SKM-1 treated with dmso at 0.1 percent for 144 hours (cell line): ENCODE measurements at regions not wholly inside any gene's neighbourhood (a gene's known extent, or its start where the extent isn't known, plus 50 kb on each side); places are given as distances from the start of the nearest gene placed in this dataset.
"Not testable (repeated sequence)": the region's sequence is repeated elsewhere in the genome, so short reads cannot be mapped to it uniquely, and the experiment has no call there.

Source experiments
- DNase-seq: peaks from one replicate; lab custom pipeline; 2025; ENCODE audit not compliant: unreplicated experiment; lab: John Stamatoyannopoulos, UW

GRCh38 chr9:75274781-75275180 is 186.5 kb downstream of the OSTF1 start:
- no peak for DNase-seq

GRCh38 chr9:75282047-75282446 is 193.7 kb downstream of the OSTF1 start:
- DNase-seq: no peak

GRCh38 chr9:75289332-75289731 is 201.0 kb downstream of the OSTF1 start:
- DNase-seq: no peak

- DNase-seq: no peak
Observed at GRCh38 chr9:75299324-75299723, 211.0 kb downstream of the OSTF1 start.

GRCh38 chr9:75333624-75334023 is 245.3 kb downstream of the OSTF1 start:
- DNase-seq: no peak

- no peak for DNase-seq
Observed at GRCh38 chr9:75358846-75359245, 270.5 kb downstream of the OSTF1 start.

- DNase-seq: no peak
Observed at GRCh38 chr9:75359638-75360037, 271.3 kb downstream of the OSTF1 start.

GRCh38 chr9:75360252-75360651 is 271.9 kb downstream of the OSTF1 start:
- no peak for DNase-seq

- not testable (repeated sequence) for DNase-seq
Observed at GRCh38 chr9:75362446-75362845, 274.1 kb downstream of the OSTF1 start.

- no peak for DNase-seq
Observed at GRCh38 chr9:75365196-75365595, 276.9 kb downstream of the OSTF1 start.

- no peak for DNase-seq
Observed at GRCh38 chr9:75369989-75370388, 281.7 kb downstream of the OSTF1 start.

- DNase-seq: no peak
Observed at GRCh38 chr9:75372499-75373268, 284.4 kb downstream of the OSTF1 start.

GRCh38 chr9:75376680-75377254 is 288.5 kb downstream of the OSTF1 start:
- no peak for DNase-seq

GRCh38 chr9:75378036-75378435 is 289.7 kb downstream of the OSTF1 start:
- no peak for DNase-seq

GRCh38 chr9:75378926-75379325 is 290.6 kb downstream of the OSTF1 start:
- no peak for DNase-seq

- no peak for DNase-seq
Observed at GRCh38 chr9:75382126-75382525, 293.8 kb downstream of the OSTF1 start.

GRCh38 chr9:75383420-75384034 is 295.2 kb downstream of the OSTF1 start:
- DNase-seq: not testable (repeated sequence)

- DNase-seq: no peak
Observed at GRCh38 chr9:75385236-75385635, 296.9 kb downstream of the OSTF1 start.

- no peak for DNase-seq
Observed at GRCh38 chr9:75389101-75389500, 300.8 kb downstream of the OSTF1 start.

- no peak for DNase-seq
Observed at GRCh38 chr9:75390951-75391350, 302.6 kb downstream of the OSTF1 start.

- no peak for DNase-seq
Observed at GRCh38 chr9:75391497-75391896, 303.2 kb downstream of the OSTF1 start.

- no peak for DNase-seq
Observed at GRCh38 chr9:75395336-75395735, 307.0 kb downstream of the OSTF1 start.
